ENCODE measurements at regions not wholly inside any gene's neighbourhood (a gene's known extent, or its start where the extent isn't known, plus 50 kb on each side); places are given as distances from the start of the nearest gene placed in this dataset.

- no peaks in the 10 kb centered on the region for H4K20me1 ChIP-seq (ENCODE audit: control insufficient read depth, extremely low read depth, insufficient read depth, low read length)
- no peak overlapping the region for H2AFZ ChIP-seq (ENCODE audit: low read length)
- no peak for TF ChIP-seq EZH2 (IDR thresholded peaks at IDR 0.05; ENCODE audit: low read length, missing control alignments)
- TF ChIP-seq CTCF (conservative IDR thresholded peaks at IDR 0.05 in 1 of 2, IDR thresholded peaks at IDR 0.05 in 1 of 2; ENCODE audit: low read depth in 1 of 2, low read length in 2 of 2) = no peak
- H3K4me2 ChIP-seq (ENCODE audit: extremely low read depth, insufficient read depth, low read length) = no peak overlapping the region
- no peaks in the 10 kb centered on the region for H3K9me3 ChIP-seq (ENCODE audit: control insufficient read depth, insufficient read depth, low read depth, low read length)
- H3K9ac ChIP-seq (ENCODE audit: insufficient read depth, low read length) = no peak overlapping the region
- peaks cover 4% of the 10 kb centered on the region for H3K27me3 ChIP-seq (ENCODE audit: control insufficient read depth, insufficient read depth, low read length)
- H3K36me3 ChIP-seq (ENCODE audit: control insufficient read depth, insufficient read depth, low read length) = no peaks in the 10 kb centered on the region
- no peak overlapping the region for H3K4me3 ChIP-seq (replicated peaks in 1 of 4; ENCODE audit: control extremely low read depth in 1 of 4, insufficient read depth in 1 of 4, low read depth in 3 of 4, low read length in 4 of 4)
- H3K4me1 ChIP-seq (ENCODE audit: control insufficient read depth, extremely low read depth, insufficient read depth, low read length) = peaks cover 2% of the 10 kb centered on the region
- H3K27ac ChIP-seq (ENCODE audit: insufficient read depth, low read length) = no peak overlapping the region
- H3K79me2 ChIP-seq (ENCODE audit: control insufficient read depth, insufficient read depth, low read length) = no peaks in the 10 kb centered on the region
- DNase-seq (ENCODE audit: low read depth in 2 of 2) = no peak
These were observed 131.8 kb downstream of the TBX5 start for GRCh38 chr12:114274131-114274530.

GRCh38 chr12:114272605-114273004 lies 133.3 kb downstream of the TBX5 start:
- Histone ChIP-seq H2AFZ (ENCODE audit: low read length) (no peak overlapping the region), H4K20me1 (ENCODE audit: control insufficient read depth, extremely low read depth, insufficient read depth, low read length) (no peaks in the 10 kb centered on the region), H3K27ac (ENCODE audit: insufficient read depth, low read length) (no peak overlapping the region), H3K27me3 (ENCODE audit: control insufficient read depth, insufficient read depth, low read length) (peaks cover 4% of the 10 kb centered on the region), H3K9ac (ENCODE audit: insufficient read depth, low read length) (no peak overlapping the region), H3K9me3 (ENCODE audit: control insufficient read depth, insufficient read depth, low read depth, low read length) (no peaks in the 10 kb centered on the region), H3K79me2 (ENCODE audit: control insufficient read depth, insufficient read depth, low read length) (no peaks in the 10 kb centered on the region), H3K4me2 (ENCODE audit: extremely low read depth, insufficient read depth, low read length) (no peak overlapping the region), H3K4me1 (ENCODE audit: control insufficient read depth, extremely low read depth, insufficient read depth, low read length) (peaks cover 2% of the 10 kb centered on the region), H3K36me3 (ENCODE audit: control insufficient read depth, insufficient read depth, low read length) (no peaks in the 10 kb centered on the region), H3K4me3 (replicated peaks in 1 of 4; ENCODE audit: control extremely low read depth in 1 of 4, insufficient read depth in 1 of 4, low read depth in 3 of 4, low read length in 4 of 4) (no peak overlapping the region)
- TF ChIP-seq EZH2 (IDR thresholded peaks at IDR 0.05; ENCODE audit: low read length, missing control alignments) (no peak), CTCF (conservative IDR thresholded peaks at IDR 0.05 in 1 of 2, IDR thresholded peaks at IDR 0.05 in 1 of 2; ENCODE audit: low read depth in 1 of 2, low read length in 2 of 2) (no peak)
- DNase-seq (ENCODE audit: low read depth in 2 of 2) = no peak

GRCh38 chr12:114272071-114272470 lies 133.9 kb downstream of the TBX5 start:
- H3K9ac ChIP-seq (ENCODE audit: insufficient read depth, low read length) = no peak overlapping the region
- H3K9me3 ChIP-seq (ENCODE audit: control insufficient read depth, insufficient read depth, low read depth, low read length) = no peaks in the 10 kb centered on the region
- no peaks in the 10 kb centered on the region for H3K79me2 ChIP-seq (ENCODE audit: control insufficient read depth, insufficient read depth, low read length)
- peaks cover 4% of the 10 kb centered on the region for H3K27me3 ChIP-seq (ENCODE audit: control insufficient read depth, insufficient read depth, low read length)
- peaks cover 2% of the 10 kb centered on the region for H3K4me1 ChIP-seq (ENCODE audit: control insufficient read depth, extremely low read depth, insufficient read depth, low read length)
- no peak overlapping the region for H3K4me3 ChIP-seq (replicated peaks in 1 of 4; ENCODE audit: control extremely low read depth in 1 of 4, insufficient read depth in 1 of 4, low read depth in 3 of 4, low read length in 4 of 4)
- no peak overlapping the region for H3K27ac ChIP-seq (ENCODE audit: insufficient read depth, low read length)
- H3K4me2 ChIP-seq (ENCODE audit: extremely low read depth, insufficient read depth, low read length) = no peak overlapping the region
- H3K36me3 ChIP-seq (ENCODE audit: control insufficient read depth, insufficient read depth, low read length) = no peaks in the 10 kb centered on the region
- TF ChIP-seq CTCF (conservative IDR thresholded peaks at IDR 0.05 in 1 of 2, IDR thresholded peaks at IDR 0.05 in 1 of 2; ENCODE audit: low read depth in 1 of 2, low read length in 2 of 2) (no peak), EZH2 (IDR thresholded peaks at IDR 0.05; ENCODE audit: low read length, missing control alignments) (no peak)
- H4K20me1 ChIP-seq (ENCODE audit: control insufficient read depth, extremely low read depth, insufficient read depth, low read length) = no peaks in the 10 kb centered on the region
- no peak for DNase-seq (ENCODE audit: low read depth in 2 of 2)
- no peak overlapping the region for H2AFZ ChIP-seq (ENCODE audit: low read length)
